ENCODE measurements at regions not wholly inside any gene's neighbourhood (a gene's known extent, or its start where the extent isn't known, plus 50 kb on each side); places are given as distances from the start of the nearest gene placed in this dataset.

DNA sequence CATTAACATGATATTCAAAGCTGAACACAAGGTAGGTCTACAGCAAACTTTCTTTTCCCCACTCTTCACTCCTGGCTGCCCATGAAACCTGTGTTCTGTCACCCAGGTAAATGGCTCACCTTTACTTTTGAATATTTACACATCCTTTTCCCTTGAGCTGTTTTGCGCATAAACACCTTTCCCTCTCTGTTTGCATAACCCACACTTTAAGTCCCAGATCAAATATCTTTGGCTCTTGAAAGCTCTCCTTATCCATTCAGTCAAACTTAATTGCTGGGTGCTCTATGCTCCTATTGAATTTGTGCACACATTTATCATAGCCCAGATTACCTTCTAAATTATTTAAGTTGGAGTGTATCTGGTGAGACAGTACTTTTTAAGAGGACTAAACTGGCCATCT lies 51.7 kb upstream of the ATP8A1 start:
- intact Hi-C loops (cut with DNase I) = no loop called here
- DNase-seq (ENCODE audit: low spot score) = no peak
